Thymus (tissue), 11 donors: ENCODE measurements at regions not wholly inside any gene's neighbourhood (a gene's known extent, or its start where the extent isn't known, plus 50 kb on each side); places are given as distances from the start of the nearest gene placed in this dataset.

ENCODE experiments used
- DNase-seq, 9 donors: peaks; one replicate each; pipeline ENCODE4 v3.0.0-alpha.2; 2013; ENCODE audit warnings: low spot score in 9 of 9, low read depth in 6 of 9, missing footprints in 1 of 9
- H3K27ac ChIP-seq, 2 donors: one replicate each; pipeline ENCODE4 v1.5.1; 2013; ENCODE audit warnings: control low read depth in 1 of 2, low read depth in 1 of 2, low read length in 1 of 2, mild to moderate bottlenecking in 1 of 2, moderate library complexity in 1 of 2
- H3K27me3 ChIP-seq, 2 donors: one replicate each; pipeline ENCODE4 v1.5.1; 2013; ENCODE audit warnings: low read length in 1 of 2; ENCODE audit not compliant: control insufficient read depth in 2 of 2, insufficient read depth in 1 of 2
- H3K36me3 ChIP-seq, 2 donors: one replicate each; pipeline ENCODE4 v1.5.1; 2013; ENCODE audit warnings: low read length in 1 of 2, mild to moderate bottlenecking in 1 of 2, moderate library complexity in 1 of 2; ENCODE audit not compliant: control insufficient read depth in 2 of 2, insufficient read depth in 2 of 2
- H3K4me1 ChIP-seq, 2 donors: one replicate each; pipeline ENCODE4 v1.5.1; 2013; ENCODE audit warnings: low read length in 2 of 2; ENCODE audit not compliant: control insufficient read depth in 2 of 2, insufficient read depth in 2 of 2
- H3K4me3 ChIP-seq, 2 donors: one replicate each; pipeline ENCODE4 v1.5.1; 2013; ENCODE audit warnings: low read length in 2 of 2, control low read depth in 1 of 2, mild to moderate bottlenecking in 1 of 2
- H3K9me3 ChIP-seq, 2 donors: one replicate each; pipeline ENCODE4 v1.5.1; 2013; ENCODE audit warnings: low read length in 1 of 2, mild to moderate bottlenecking in 1 of 2; ENCODE audit not compliant: control insufficient read depth in 2 of 2, insufficient read depth in 1 of 2
- WGBS: extraction: QIAGEN DNeasy Blood & Tissue Kit; methylation state at CpG from one replicate; pipeline ENCODE4 v1.1.7; 2013; 5-methylcytosine and 5-hydroxymethylcytosine counted together
- donor health status: healthy.

DNA sequence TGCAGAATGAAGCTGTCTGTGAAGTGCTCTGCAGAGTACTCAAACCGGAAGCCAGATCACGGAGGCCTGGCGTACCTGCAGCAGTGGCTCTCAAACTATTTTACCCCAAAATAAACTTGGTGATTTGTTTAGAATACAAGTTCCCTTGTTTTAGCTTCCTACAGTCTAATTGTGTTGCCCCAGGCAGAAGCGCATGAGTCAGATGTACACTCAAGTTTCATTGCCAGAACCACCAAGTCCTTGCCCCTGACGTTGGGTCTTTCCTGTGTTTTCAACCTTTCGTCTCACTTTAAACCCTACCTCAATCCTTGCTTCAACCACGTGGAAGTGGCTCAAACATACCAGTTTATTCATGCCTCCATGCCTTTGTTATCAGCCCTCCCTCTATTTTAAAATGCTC lies 66.2 kb upstream of the SLC7A11 start:
- Histone ChIP-seq H3K4me3 (no peak overlapping the region), H3K36me3 (no peaks in the 10 kb centered on the region), H3K27ac (no peak overlapping the region), H3K4me1 (no peaks in the 10 kb centered on the region), H3K27me3 (no peaks in the 10 kb centered on the region), H3K9me3 (no peaks in the 10 kb centered on the region)
- no peak for DNase-seq
- WGBS: 91% methylated on average over 7 of the region's 7 CpGs

DNA sequence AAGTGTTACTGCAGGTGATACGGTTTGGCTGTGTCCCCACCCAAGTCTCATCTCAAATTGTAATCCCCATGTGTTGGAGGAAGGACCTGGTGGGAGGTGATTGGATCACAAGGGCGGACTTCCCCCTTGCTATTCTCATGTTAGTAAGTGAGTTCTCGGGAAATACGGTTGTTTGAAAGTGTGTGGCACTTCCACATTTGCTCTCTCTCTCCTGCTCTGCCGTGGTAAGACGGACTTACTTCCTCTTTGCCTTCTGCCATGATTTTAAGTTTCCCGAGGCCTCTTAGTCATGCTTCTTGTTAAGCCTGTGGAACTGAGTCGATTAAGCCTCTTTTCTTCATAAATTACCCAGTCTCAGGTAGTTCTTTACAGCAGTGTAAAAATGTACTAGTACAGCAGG lies 65.2 kb upstream of the SLC7A11 start:
- DNase-seq: no peak
- Histone ChIP-seq H3K36me3 (no peaks in the 10 kb centered on the region), H3K27me3 (no peaks in the 10 kb centered on the region), H3K4me3 (no peak overlapping the region), H3K27ac (no peak overlapping the region), H3K4me1 (no peaks in the 10 kb centered on the region), H3K9me3 (no peaks in the 10 kb centered on the region)
- 72% methylated on average over 8 of the region's 8 CpGs for WGBS

DNA sequence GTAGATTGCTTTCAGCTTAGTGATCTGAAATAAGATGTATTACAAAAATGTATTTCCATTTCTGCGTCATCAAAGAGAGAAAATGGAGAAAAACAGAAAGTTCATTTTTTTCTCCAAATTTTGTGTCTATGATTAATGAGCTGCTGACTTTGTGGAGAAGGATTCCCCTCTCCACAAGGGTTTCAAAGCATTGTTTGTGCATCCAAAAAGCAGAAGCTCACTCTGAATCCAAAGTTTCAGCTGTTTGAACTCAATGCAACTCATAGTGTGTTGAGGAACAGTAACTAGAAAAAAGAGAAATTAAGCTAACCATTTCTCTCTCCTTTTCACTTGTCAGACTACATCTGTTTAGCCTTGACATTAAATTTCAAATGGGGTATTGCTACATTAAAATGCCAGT lies 62.9 kb upstream of the SLC7A11 start:
- H3K4me3 ChIP-seq: no peak overlapping the region
- no peaks in the 10 kb centered on the region for H3K9me3 ChIP-seq
- H3K4me1 ChIP-seq: no peaks in the 10 kb centered on the region
- H3K27me3 ChIP-seq: no peaks in the 10 kb centered on the region
- WGBS: 97% methylated on average over 1 of the region's 1 CpG
- no peak overlapping the region for H3K27ac ChIP-seq
- peak in 2 of 9 donors; percentile 10 to 15 for DNase-seq
- no peaks in the 10 kb centered on the region for H3K36me3 ChIP-seq

DNA sequence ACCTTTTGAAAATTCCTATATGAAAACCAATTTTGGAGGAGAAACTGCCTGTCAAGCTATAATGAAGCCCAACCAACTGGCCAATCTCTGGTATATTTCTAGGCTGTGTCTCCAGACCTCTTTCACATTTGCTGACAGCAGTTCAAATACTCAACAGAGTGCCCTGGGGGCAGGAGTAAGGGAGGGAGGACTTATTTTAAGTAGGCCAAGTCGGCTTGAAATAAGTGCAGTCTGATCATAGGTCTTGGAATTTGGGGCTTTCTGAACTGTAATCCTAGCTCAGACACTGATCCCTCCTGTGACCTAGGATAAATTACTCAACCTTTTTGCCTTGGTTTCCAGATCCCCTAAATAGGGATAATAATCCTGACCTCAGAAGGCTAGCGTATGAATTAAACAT lies 59.4 kb upstream of the SLC7A11 start:
- H3K27ac ChIP-seq: no peak overlapping the region
- H3K4me3 ChIP-seq: no peak overlapping the region
- H3K9me3 ChIP-seq: no peaks in the 10 kb centered on the region
- WGBS: 94% methylated on average over 2 of the region's 2 CpGs
- no peaks in the 10 kb centered on the region for H3K36me3 ChIP-seq
- no peak for DNase-seq
- no peaks in the 10 kb centered on the region for H3K27me3 ChIP-seq
- no peaks in the 10 kb centered on the region for H3K4me1 ChIP-seq

DNA sequence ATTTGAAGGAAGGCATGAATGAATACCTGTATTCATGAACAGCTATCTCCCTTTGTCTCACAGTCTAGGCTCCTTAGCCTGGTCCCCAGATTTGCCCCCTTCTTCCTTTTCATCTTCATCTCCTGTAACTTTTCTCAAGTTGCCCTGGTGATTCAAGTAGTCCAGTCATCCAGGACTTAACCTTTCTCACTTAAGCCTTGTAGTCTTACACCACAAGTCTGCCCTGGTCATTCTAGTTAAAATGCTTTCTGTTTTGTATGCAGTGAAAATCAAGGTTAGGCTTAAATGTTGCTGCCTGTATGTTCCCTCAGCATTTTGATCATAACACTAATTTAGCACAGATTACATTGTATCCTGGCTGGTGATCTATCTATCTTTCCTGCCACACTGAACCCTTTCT lies 58.5 kb upstream of the SLC7A11 start:
- H3K27ac ChIP-seq: no peak overlapping the region
- no peaks in the 10 kb centered on the region for H3K9me3 ChIP-seq
- no peak overlapping the region for H3K4me3 ChIP-seq
- no peaks in the 10 kb centered on the region for H3K27me3 ChIP-seq
- no peaks in the 10 kb centered on the region for H3K36me3 ChIP-seq
- no peaks in the 10 kb centered on the region for H3K4me1 ChIP-seq
- no peak for DNase-seq

DNA sequence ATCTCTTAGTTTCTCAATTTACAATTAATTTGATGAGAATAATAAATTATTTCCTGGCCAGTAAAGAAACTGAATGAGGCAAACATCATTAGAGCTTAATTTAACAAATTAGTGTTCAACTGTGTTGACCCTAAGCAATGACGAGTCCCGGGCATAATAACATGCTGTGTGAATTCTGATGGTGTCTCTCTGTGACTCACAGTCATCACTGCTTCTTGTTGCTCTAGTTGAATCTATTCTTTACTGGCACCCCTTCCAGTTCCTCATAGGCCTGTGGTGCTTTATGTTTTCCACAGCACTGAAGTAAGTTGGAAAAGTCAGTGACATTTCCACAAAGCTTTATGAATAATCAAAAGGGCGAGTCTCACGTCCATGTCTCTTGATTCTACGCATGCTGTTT lies 57.7 kb upstream of the SLC7A11 start:
- Histone ChIP-seq H3K9me3 (no peaks in the 10 kb centered on the region), H3K27me3 (no peaks in the 10 kb centered on the region), H3K27ac (no peak overlapping the region), H3K4me3 (no peak overlapping the region), H3K4me1 (no peaks in the 10 kb centered on the region), H3K36me3 (no peaks in the 10 kb centered on the region)
- DNase-seq: no peak
- WGBS: 95% methylated on average over 5 of the region's 5 CpGs

DNA sequence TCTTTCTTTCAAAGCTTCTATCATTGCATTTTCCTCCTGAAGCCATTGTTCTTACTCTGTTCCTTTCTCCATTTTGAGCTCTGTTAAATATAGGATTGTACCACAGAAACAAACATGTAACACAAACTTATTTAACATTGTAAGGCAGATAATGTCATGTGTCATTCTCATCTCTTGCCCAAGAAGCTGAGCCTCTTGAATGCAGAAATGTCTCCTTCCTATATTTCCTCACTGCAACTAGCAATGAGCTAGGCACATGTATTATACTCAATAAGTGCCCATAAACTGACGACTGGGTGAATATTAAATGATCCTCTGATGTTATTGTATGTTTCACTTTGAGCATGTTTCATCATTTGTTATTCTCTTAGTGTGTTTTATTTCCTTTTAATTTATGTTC lies 56.7 kb upstream of the SLC7A11 start:
- Histone ChIP-seq H3K9me3 (no peaks in the 10 kb centered on the region), H3K27me3 (no peaks in the 10 kb centered on the region), H3K4me1 (no peaks in the 10 kb centered on the region), H3K4me3 (no peak overlapping the region), H3K27ac (no peak overlapping the region), H3K36me3 (no peaks in the 10 kb centered on the region)
- WGBS: 91% methylated on average over 1 of the region's 1 CpG
- DNase-seq: no peak

DNA sequence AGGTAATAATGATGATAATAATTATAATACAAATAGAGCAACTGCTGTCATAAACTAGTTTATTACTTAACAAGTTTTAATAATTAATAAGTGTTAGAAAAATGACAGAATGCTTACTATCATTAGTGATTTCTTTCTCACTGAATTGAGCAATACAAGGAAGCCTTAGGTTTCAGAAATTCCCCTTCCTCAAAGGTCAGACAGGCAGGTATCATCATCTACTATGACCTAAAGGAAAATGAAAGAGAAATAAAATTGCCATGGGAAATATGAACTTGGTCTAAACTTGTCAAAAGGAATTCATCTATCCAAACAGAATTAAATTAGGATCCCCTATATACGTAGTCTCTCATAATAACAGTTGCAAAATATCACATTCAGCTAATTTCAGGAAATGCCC lies 56.3 kb upstream of the SLC7A11 start:
- no peak overlapping the region for H3K27ac ChIP-seq
- 95% methylated on average over 1 of the region's 1 CpG for WGBS
- no peaks in the 10 kb centered on the region for H3K36me3 ChIP-seq
- no peaks in the 10 kb centered on the region for H3K27me3 ChIP-seq
- no peaks in the 10 kb centered on the region for H3K9me3 ChIP-seq
- H3K4me3 ChIP-seq: no peak overlapping the region
- no peaks in the 10 kb centered on the region for H3K4me1 ChIP-seq
- DNase-seq: no peak

DNA sequence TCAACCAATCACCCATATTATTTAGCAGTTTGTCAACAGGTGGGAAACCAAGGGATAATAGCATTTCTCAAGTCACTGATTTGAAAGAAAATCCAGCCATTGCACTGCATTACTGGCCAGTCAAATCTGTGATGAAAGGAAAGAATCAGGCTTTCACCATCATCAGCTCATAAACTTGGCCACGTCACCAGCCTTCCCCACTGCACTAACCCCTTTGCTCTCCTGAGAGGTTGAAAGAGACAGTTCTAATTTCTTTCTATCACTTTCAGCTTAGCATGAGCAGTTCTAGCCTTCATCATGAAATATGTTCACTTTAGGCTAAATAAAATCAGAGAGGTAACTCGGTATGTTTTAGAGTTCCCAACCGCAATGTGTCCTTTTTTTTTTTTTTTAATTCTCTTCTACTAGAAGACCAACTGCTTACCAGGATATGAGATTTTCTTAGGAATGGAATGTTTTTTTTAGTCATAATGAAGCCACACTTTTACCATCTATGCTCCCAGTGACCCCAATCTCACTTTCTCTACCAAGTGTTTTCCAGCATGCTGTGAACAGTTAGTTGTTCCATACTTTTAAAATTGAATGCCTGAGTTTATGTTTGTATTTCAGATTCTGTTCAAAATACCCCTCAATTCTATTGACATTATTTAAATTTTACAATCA lies 55.7 kb upstream of the SLC7A11 start:
- Histone ChIP-seq H3K27me3 (no peaks in the 10 kb centered on the region), H3K9me3 (no peaks in the 10 kb centered on the region), H3K27ac (no peak overlapping the region), H3K36me3 (no peaks in the 10 kb centered on the region), H3K4me3 (no peak overlapping the region), H3K4me1 (no peaks in the 10 kb centered on the region)
- 81% methylated on average over 3 of the region's 3 CpGs for WGBS
- DNase-seq: no peak

DNA sequence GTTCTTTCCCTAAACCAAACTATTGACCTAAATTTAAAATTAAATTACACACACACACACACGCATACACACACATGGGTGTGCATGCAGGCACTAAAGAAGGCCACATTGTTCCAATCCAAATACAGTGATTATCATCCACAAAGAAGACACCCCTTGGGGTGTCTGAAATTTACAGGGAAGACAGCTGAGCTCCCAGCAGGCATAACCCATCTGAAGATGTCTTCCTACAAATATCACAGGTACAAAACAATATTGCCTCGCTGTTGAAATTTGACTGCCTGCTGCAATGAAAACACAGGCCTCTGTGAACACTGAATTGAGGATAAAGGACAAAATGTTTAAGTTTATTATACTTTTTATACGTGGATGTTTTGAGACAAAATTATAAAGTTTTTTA lies 50.2 kb upstream of the SLC7A11 start:
- Histone ChIP-seq H3K4me1 (no peaks in the 10 kb centered on the region), H3K36me3 (no peaks in the 10 kb centered on the region), H3K27ac (no peak overlapping the region), H3K4me3 (no peak overlapping the region), H3K27me3 (no peaks in the 10 kb centered on the region), H3K9me3 (no peaks in the 10 kb centered on the region)
- WGBS: 98% methylated on average over 3 of the region's 3 CpGs
- DNase-seq: no peak
